ENCODE measurements at regions not wholly inside any gene's neighbourhood (a gene's known extent, or its start where the extent isn't known, plus 50 kb on each side); places are given as distances from the start of the nearest gene placed in this dataset.

DNA sequence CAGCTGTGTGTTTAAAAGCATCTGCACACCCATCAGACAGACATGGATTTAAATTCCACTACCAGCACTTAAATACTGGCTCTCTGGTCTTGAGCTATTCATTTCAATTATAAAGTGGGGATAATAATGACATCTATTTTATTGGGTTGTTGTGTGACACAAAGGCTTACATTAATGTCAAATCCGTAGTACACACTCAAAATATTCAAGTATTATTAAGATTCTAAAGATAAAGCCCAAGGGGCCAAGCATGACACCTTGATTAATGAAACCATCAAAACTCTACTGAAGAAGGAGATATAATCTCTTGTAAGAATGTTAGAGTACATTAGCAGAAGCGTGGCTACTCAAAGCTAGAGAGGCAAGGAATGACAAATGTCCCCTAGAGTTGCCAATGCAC, 743.0 kb downstream of the KCTD16 start:
- H3K27ac Mint-ChIP-seq = no peak overlapping the region
- no peaks in the 10 kb centered on the region; the same call in 1 of the 2 replicates for H3K9me2 ChIP-seq (ENCODE audit: insufficient read depth)
- H2AFZ ChIP-seq = no peak overlapping the region
- H3K27me3 ChIP-seq (ENCODE audit: insufficient read depth) = no peaks in the 10 kb centered on the region
- no peaks in the 10 kb centered on the region for H3K4me1 ChIP-seq (ENCODE audit: insufficient read depth)
- no peak overlapping the region for H3K4me3 ChIP-seq
- ATAC-seq (no peak), DNase-seq (ENCODE audit: low spot score) (no peak)
- no peaks in the 10 kb centered on the region for H3K36me3 ChIP-seq (ENCODE audit: insufficient read depth)
- H3K79me2 ChIP-seq (replicated peaks; ENCODE audit: insufficient read depth) = no peaks in the 10 kb centered on the region
- H3K4me1 Mint-ChIP-seq = no peaks in the 10 kb centered on the region
- TF ChIP-seq CREB1 (CRISPR knock-in tag; IDR thresholded peaks at IDR 0.05; ENCODE audit: low read depth) = no peak
- TF ChIP-seq STAT1 (IDR thresholded peaks at IDR 0.05; ENCODE audit: unreplicated experiment) = no peak
- no peak overlapping the region for H3K4me2 ChIP-seq
- no peaks in the 10 kb centered on the region for H3K27me3 Mint-ChIP-seq (ENCODE audit: insufficient read depth, low read depth, poor library complexity)
- no peaks in the 10 kb centered on the region for H3K36me3 Mint-ChIP-seq (ENCODE audit: low read depth)
- H3F3A ChIP-seq (replicated peaks; ENCODE audit: low read depth) = no peaks in the 10 kb centered on the region
- no peak overlapping the region for H3K4me3 Mint-ChIP-seq
- H3K9me3 Mint-ChIP-seq = no peaks in the 10 kb centered on the region
- no peak overlapping the region for H3K27ac ChIP-seq (ENCODE audit: low read depth)
- H4K20me1 ChIP-seq (replicated peaks; ENCODE audit: insufficient read depth) = no peaks in the 10 kb centered on the region

GRCh38 chr5:144896473-144896872, 725.8 kb downstream of the KCTD16 start:
- no peak overlapping the region for H3K4me2 ChIP-seq
- H3K36me3 ChIP-seq (ENCODE audit: insufficient read depth) = no peaks in the 10 kb centered on the region
- no peaks in the 10 kb centered on the region for H3K79me2 ChIP-seq (replicated peaks; ENCODE audit: insufficient read depth)
- no peak overlapping the region for H3K27ac ChIP-seq (ENCODE audit: low read depth)
- no peaks in the 10 kb centered on the region for H4K20me1 ChIP-seq (replicated peaks; ENCODE audit: insufficient read depth)
- no peak for DNase-seq (ENCODE audit: low spot score)
- H2AFZ ChIP-seq = no peak overlapping the region
- Mint-ChIP-seq H3K4me1 (no peaks in the 10 kb centered on the region), H3K36me3 (ENCODE audit: low read depth) (no peaks in the 10 kb centered on the region), H3K9me3 (peaks cover 5% of the 10 kb centered on the region; the same call in 1 of the 3 replicates), H3K27me3 (ENCODE audit: insufficient read depth, low read depth, poor library complexity) (no peaks in the 10 kb centered on the region), H3K27ac (no peak overlapping the region), H3K4me3 (no peak overlapping the region)
- no peaks in the 10 kb centered on the region for H3K9me2 ChIP-seq (ENCODE audit: insufficient read depth)
- no peak overlapping the region for H3K4me3 ChIP-seq
- H3F3A ChIP-seq (replicated peaks; ENCODE audit: low read depth) = no peaks in the 10 kb centered on the region
- H3K4me1 ChIP-seq (ENCODE audit: insufficient read depth) = no peaks in the 10 kb centered on the region
- ATAC-seq = no peak
- H3K27me3 ChIP-seq (ENCODE audit: insufficient read depth) = no peaks in the 10 kb centered on the region
- no peak for TF ChIP-seq JUNB (IDR thresholded peaks at IDR 0.05; ENCODE audit: unreplicated experiment)
- no peak for TF ChIP-seq POLR2AphosphoS5 (IDR thresholded peaks at IDR 0.05; ENCODE audit: low read depth)
- TF ChIP-seq ZNF331 (CRISPR knock-in tag; IDR thresholded peaks at IDR 0.05; ENCODE audit: low read depth) = no peak
- TF ChIP-seq EZH2 (IDR thresholded peaks at IDR 0.05; ENCODE audit: low read depth, unreplicated experiment) = no peak
- TF ChIP-seq, protein P1, sequence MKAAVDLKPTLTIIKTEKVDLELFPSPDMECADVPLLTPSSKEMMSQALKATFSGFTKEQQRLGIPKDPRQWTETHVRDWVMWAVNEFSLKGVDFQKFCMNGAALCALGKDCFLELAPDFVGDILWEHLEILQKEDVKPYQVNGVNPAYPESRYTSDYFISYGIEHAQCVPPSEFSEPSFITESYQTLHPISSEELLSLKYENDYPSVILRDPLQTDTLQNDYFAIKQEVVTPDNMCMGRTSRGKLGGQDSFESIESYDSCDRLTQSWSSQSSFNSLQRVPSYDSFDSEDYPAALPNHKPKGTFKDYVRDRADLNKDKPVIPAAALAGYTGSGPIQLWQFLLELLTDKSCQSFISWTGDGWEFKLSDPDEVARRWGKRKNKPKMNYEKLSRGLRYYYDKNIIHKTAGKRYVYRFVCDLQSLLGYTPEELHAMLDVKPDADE (IDR thresholded peaks at IDR 0.05) = no peak
- no peak for TF ChIP-seq ZNF114 (CRISPR knock-in tag; IDR thresholded peaks at IDR 0.05)
- TF ChIP-seq CTCF (conservative IDR thresholded peaks at IDR 0.05; ENCODE audit: low read depth in 2 of 2) = no peak
- TF ChIP-seq, protein P2, sequence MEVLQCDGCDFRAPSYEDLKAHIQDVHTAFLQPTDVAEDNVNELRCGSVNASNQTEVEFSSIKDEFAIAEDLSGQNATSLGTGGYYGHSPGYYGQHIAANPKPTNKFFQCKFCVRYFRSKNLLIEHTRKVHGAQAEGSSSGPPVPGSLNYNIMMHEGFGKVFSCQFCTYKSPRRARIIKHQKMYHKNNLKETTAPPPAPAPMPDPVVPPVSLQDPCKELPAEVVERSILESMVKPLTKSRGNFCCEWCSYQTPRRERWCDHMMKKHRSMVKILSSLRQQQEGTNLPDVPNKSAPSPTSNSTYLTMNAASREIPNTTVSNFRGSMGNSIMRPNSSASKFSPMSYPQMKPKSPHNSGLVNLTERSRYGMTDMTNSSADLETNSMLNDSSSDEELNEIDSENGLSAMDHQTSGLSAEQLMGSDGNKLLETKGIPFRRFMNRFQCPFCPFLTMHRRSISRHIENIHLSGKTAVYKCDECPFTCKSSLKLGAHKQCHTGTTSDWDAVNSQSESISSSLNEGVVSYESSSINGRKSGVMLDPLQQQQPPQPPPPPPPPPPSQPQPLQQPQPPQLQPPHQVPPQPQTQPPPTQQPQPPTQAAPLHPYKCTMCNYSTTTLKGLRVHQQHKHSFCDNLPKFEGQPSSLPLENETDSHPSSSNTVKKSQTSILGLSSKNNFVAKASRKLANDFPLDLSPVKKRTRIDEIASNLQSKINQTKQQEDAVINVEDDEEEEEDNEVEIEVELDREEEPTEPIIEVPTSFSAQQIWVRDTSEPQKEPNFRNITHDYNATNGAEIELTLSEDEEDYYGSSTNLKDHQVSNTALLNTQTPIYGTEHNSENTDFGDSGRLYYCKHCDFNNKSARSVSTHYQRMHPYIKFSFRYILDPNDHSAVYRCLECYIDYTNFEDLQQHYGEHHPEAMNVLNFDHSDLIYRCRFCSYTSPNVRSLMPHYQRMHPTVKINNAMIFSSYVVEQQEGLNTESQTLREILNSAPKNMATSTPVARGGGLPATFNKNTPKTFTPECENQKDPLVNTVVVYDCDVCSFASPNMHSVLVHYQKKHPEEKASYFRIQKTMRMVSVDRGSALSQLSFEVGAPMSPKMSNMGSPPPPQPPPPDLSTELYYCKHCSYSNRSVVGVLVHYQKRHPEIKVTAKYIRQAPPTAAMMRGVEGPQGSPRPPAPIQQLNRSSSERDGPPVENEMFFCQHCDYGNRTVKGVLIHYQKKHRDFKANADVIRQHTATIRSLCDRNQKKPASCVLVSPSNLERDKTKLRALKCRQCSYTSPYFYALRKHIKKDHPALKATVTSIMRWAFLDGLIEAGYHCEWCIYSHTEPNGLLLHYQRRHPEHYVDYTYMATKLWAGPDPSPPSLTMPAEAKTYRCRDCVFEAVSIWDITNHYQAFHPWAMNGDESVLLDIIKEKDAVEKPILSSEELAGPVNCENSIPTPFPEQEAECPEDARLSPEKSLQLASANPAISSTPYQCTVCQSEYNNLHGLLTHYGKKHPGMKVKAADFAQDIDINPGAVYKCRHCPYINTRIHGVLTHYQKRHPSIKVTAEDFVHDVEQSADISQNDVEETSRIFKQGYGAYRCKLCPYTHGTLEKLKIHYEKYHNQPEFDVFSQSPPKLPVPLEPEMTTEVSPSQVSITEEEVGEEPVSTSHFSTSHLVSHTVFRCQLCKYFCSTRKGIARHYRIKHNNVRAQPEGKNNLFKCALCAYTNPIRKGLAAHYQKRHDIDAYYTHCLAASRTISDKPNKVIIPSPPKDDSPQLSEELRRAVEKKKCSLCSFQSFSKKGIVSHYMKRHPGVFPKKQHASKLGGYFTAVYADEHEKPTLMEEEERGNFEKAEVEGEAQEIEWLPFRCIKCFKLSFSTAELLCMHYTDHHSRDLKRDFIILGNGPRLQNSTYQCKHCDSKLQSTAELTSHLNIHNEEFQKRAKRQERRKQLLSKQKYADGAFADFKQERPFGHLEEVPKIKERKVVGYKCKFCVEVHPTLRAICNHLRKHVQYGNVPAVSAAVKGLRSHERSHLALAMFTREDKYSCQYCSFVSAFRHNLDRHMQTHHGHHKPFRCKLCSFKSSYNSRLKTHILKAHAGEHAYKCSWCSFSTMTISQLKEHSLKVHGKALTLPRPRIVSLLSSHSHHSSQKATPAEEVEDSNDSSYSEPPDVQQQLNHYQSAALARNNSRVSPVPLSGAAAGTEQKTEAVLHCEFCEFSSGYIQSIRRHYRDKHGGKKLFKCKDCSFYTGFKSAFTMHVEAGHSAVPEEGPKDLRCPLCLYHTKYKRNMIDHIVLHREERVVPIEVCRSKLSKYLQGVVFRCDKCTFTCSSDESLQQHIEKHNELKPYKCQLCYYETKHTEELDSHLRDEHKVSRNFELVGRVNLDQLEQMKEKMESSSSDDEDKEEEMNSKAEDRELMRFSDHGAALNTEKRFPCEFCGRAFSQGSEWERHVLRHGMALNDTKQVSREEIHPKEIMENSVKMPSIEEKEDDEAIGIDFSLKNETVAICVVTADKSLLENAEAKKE (CRISPR knock-in tag; IDR thresholded peaks at IDR 0.05) = no peak
- no peak for TF ChIP-seq CREB1 (CRISPR knock-in tag; IDR thresholded peaks at IDR 0.05; ENCODE audit: low read depth)
- TF ChIP-seq EZH2phosphoT487 (IDR thresholded peaks at IDR 0.05; ENCODE audit: unreplicated experiment) = no peak
- no peak for TF ChIP-seq NANOG (IDR thresholded peaks at IDR 0.05; ENCODE audit: borderline replicate concordance)

Measured in GM23338 (cell line).